HG02943 (cell line): ENCODE measurements at regions not wholly inside any gene's neighbourhood (a gene's known extent, or its start where the extent isn't known, plus 50 kb on each side); places are given as distances from the start of the nearest gene placed in this dataset.
"Not testable (repeated sequence)": the region's sequence is repeated elsewhere in the genome, so short reads cannot be mapped to it uniquely, and the experiment has no call there.

Source experiments
- ATAC-seq: cut with Tn5 transposase; IDR thresholded peaks from one replicate; pipeline ENCODE4 v1.9.1; 2021; ENCODE audit warnings: mild to moderate bottlenecking, low read depth, moderate library complexity; ENCODE audit not compliant: unreplicated experiment

GRCh38 chr3:137198374-137198773 lies 240.6 kb downstream of the IL20RB start:
- not testable (repeated sequence) for ATAC-seq

DNA sequence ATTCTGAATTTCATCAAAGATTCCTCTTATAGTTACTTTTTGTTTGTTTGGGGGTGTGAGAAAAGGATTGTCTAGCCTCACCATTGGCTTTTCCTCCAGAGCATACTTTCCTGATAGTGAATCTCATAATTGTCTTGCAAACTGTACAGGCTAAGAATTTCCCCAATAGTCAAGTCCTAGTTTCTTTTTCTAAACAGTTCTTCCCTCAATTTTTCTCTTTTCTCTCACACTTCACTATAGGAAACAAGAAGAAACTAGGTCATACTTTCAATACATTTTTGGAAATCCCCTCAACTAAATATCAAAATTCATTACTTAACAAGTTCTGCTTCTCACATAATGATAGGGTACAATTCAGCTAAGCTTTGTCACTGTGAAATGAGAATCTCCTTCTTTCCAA lies 241.9 kb downstream of the IL20RB start:
- no peak for ATAC-seq

GRCh38 chr3:137201066-137201465 lies 243.3 kb downstream of the IL20RB start:
- ATAC-seq, result no peak

GRCh38 chr3:137202941-137203340 lies 245.2 kb downstream of the IL20RB start:
- no peak for ATAC-seq

GRCh38 chr3:137204409-137204808 lies 246.6 kb downstream of the IL20RB start:
- ATAC-seq, result no peak

GRCh38 chr3:137205394-137206045 lies 247.7 kb downstream of the IL20RB start:
- no peak for ATAC-seq

GRCh38 chr3:137207616-137208015 lies 249.8 kb downstream of the IL20RB start:
- no peak for ATAC-seq

- no peak for ATAC-seq
These were observed 259.9 kb downstream of the IL20RB start for GRCh38 chr3:137217733-137218132.

DNA sequence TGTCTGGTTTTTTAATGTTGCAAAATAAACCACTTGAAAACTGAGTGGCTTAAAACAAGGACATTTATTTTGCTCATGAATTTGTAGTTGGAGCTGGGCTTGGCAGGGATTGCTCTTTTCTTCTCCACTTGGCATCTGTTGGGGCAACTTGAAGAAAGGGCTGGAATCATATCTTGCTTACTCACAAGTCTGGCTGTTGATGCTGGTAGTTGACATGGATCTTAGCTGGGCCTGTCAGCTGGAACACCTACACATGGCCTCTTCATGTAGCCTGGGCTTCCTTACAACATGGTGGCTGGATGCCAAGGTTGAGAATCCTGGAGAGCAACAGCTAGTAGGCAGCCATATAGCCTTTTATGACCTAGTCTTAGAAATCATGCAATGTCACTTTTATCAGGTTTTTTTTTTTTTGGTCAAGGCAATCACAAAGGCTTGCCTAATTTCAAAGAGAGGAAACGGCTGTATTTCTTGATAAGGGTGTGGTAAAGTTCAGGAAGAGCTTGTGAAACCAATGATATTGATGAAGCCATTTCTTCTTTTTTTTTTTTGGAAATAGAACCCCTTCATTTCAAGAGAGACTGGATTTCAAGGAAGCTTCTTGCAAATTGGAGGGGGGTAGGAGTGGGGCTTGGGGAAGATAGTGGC lies 262.1 kb downstream of the IL20RB start:
- no peak for ATAC-seq

- no peak for ATAC-seq
These were observed 265.0 kb downstream of the IL20RB start for GRCh38 chr3:137222736-137223225.

- no peak for ATAC-seq
These were observed 266.7 kb downstream of the IL20RB start for GRCh38 chr3:137224464-137224863.

DNA sequence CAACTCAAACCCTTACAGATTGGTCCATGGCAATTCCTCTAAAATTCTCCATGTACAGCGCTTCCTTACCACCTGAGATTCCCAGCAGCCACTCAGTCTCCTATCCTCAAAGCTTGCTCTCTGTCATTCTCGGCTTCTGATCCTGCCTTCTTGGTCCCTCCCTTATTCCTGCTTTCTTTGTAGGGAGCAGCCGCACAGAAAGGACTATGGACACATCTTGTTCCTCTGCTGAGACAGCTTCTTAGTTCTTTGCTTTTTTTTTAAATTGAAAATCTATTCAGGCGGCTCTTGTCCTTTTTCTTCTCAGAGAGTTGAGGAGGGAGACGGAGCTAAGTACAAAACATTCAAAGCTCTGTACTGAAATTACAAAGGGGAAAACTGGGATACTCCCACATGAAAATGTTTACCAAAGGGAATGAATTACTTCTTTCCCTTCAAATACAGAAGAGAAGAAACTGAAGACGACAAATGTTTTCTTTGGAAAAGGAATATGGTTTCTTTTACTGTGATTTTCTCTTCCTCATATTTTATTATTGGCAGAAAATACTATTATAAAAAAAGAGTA lies 285.1 kb downstream of the IL20RB start:
- no peak for ATAC-seq

- no peak for ATAC-seq
These were observed 288.7 kb downstream of the IL20RB start for GRCh38 chr3:137246491-137246890.

GRCh38 chr3:137249311-137249940 lies 291.6 kb downstream of the IL20RB start:
- ATAC-seq, result no peak

DNA sequence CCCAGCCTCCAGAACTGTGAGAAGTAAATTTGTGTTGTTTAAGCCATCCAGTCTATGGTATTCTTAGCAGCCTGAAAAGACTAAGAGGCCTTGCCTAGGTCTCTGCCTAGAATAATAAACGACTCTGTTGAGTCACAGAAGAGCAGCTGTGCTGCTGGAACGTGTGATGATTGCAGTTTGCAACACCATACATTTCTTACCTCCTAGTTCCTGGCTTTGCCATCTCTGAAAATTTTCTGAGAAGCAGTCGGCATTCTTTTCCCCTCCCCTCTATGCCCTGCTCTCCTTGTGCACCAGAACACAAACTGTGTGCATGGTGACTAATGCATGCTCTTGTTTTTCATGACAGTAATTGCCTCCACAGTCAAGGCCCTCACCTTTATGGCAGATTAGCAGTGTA lies 301.3 kb downstream of the IL20RB start:
- ATAC-seq, result no peak

DNA sequence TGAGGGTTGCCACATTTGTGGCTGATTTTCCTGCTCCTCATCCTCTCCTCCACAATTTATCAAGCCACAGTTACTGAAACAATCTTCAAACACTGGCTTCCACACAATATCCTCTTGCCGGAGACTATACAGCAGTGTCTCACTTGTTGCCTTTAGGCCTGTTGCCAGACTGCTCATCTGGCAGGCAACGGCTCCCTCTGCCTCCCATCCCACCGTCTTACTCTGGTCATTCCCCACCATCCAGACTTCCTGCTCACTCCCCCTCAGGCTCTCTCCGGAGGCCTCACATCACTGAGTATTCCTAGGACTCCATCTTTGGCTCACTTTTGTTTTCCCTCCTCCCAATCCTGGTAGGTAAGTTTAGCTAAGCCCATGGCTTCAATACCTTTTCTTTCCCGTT lies 301.9 kb downstream of the IL20RB start:
- no peak for ATAC-seq

- no peak for ATAC-seq
These were observed 306.5 kb downstream of the IL20RB start for GRCh38 chr3:137264071-137264820.

DNA sequence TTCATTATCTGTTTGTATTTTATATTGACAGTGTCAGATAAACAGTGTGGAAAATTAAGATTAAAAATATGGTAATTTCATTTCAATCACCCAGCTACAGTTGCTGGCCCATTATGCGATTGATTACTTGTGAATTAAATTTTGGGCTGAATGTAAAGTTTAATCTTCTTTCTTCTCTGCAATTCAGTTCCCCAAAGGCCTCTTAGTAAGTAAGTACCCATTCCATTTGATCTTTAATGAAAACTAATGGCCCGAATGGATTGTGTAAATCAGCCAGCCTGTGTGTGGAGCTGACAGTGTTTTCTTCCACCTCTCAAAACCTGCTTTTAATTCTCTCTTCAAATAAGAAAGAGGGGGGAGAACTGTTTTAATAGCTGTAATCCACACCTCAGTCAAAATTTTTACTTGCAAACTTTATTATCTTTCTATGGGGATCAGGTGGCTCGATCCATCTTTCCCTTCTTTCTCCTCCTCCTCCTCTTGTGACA lies 307.1 kb downstream of the IL20RB start:
- ATAC-seq, result no peak

- ATAC-seq, result no peak
These were observed 325.1 kb downstream of the IL20RB start for GRCh38 chr3:137282871-137283270.

DNA sequence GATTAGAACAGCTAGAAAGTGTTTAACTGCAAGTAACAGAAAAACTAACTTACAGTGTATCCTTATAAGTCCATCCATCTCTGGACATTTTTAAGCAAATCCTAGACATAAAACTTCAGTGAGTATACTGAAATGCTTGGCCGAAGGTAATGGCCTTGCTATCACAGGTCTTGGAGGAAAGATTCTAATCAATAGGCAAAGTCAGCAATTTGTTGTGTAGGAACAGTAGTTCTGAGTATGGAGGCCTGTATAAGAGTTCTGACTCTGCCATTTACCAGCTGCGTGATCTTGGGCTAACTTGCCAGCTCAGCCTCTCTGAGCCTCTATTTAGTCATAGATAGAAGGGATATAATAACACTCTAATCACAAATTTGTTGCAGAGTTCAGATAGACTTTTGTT lies 328.1 kb downstream of the IL20RB start:
- ATAC-seq, result no peak

- no peak for ATAC-seq
These were observed 335.3 kb downstream of the IL20RB start for GRCh38 chr3:137293086-137293485.
